GM21515 (cell line): ENCODE measurements at regions not wholly inside any gene's neighbourhood (a gene's known extent, or its start where the extent isn't known, plus 50 kb on each side); places are given as distances from the start of the nearest gene placed in this dataset.

ENCODE experiments used
- ATAC-seq: cut with Tn5 transposase; IDR thresholded peaks from one replicate; pipeline ENCODE4 v1.9.1; 2021; ENCODE audit not compliant: unreplicated experiment

DNA sequence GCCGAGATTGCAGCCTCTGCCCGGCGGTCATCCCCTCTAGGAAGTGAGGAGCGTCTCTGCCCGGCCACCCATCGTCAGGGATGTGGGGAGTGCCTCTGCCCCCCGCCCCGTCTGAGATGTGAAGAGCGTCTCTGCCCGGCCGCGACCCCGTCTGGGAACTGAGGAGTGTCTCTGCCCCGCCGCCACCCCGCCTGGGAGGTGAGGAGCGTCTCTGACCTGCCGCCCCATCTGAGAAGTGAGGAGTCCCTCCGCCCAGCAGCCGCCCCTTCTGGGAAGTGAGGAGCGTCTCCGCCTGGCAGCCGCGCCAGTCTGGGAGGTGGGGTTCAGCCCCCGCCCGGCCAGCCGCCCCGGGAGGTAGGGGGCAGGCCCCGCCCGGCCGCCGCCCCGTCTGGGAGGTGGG is 544.0 kb downstream of the CCER1 start:
- ATAC-seq: no peak

DNA sequence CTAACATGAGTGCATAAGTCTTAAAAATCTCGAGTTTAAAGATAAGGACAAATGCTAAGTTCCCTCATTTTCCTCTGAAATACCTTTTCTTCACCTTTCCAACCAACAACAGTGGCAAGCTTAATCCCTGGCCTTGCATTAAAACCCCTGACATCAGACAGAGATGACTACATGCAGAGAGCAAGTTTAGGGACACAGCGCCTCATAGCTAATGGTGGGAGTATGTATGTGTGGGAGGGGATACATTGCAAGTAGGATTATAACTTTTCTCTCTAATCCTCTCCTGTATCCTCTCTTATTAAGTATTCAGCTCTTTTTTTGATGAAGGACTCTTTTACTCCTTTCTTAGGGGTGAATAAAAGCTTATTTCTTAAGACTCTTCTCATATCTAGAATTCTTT is 547.1 kb downstream of the CCER1 start:
- ATAC-seq: no peak

DNA sequence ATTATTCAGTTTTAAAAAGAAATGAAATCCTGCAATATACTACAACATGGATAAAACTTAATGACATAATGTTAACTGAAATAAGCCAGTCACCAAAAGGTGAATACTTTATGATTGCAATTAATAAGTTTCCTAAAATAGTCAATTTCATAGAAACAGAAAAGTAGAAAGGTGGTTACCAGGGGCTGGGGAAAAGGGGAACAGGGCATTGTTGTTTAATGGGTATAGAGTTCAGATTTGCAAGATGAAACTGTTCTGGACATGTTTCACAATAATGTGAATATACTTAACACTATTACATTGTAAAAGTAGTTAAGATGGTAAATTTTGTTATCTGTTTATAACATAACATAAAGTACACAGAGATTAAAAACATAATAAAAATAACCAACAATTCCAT is 550.9 kb downstream of the CCER1 start:
- ATAC-seq: peak; percentile 84

DNA sequence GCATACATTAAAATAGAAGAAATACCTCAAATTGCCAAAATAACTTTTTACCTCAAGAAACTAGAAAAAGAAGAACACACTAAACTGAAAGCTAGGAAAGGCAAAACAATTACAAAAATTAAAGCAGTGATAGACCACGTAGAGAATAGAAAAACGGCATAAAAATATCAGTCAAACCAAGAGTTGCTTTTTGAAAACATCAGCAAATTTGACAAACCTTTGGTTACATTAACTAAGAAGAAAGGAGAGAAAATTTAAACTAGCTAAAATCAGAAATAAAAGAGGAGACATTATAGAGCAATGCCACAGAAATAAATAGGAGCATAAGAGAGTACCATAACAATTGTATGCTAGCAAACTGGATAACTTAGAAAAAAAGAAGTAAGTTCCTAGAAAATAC is 553.8 kb downstream of the CCER1 start:
- no peak for ATAC-seq

DNA sequence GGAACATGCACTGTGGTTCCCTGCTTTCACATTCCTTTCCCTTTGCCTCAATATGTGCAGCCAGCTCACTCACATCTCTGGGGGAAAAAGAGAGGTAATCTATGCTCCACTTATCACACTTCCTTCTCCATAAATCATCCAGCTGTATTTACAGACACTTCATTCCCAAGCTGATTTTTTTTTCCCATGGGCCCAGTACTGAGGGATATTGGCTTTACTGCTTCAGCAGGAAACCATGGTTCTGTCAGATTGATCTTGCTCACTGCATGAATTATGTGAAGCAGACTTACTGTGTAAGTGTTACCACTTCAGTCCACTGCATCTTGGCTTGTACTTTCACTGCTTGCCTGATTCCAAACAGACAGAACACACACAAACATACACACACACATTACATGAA is 555.6 kb downstream of the CCER1 start:
- ATAC-seq: no peak

DNA sequence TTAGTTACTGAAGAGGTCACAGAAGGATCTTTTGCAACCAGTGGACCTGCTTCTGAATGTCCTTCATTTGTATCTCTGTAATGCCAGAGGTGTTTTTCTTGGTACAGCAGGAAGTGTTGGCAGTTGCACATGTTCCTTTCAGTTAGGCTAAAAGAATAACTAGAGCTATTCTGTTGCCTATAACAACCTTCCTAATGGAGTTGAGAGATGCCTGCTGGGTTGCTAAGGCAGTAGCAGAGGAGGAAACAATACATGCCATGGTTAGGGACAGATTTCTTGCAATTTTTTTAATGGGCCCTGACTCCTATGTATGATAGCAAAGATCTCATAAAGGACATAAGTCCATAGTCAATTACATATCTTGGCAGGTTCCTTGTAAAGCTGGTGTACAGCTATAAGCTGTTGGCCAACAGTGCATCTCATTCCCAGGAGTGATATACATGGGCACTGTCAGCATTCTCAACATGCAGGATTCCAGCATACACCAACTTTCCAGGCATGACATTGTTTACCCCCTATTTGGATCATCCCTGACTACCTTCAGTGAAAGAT is 556.6 kb downstream of the CCER1 start:
- no peak for ATAC-seq

DNA sequence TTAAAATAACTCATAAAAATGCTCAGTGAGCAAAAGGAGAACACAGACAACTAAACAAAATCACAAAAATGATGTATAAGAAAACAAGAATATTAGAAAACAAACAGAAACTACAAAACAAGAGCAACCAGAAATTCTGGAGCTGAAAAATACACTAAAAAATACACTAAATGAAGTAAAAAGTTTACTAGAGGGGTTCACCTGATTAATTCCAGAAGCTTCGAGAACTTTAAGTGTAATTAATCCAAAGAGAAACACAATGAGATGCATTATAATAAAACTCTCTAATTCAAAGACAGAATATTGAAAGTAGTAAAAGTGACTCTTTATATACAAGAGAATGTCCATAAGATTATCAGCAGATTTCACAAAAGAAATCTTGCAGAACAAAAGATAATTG is 558.4 kb downstream of the CCER1 start:
- ATAC-seq: no peak

DNA sequence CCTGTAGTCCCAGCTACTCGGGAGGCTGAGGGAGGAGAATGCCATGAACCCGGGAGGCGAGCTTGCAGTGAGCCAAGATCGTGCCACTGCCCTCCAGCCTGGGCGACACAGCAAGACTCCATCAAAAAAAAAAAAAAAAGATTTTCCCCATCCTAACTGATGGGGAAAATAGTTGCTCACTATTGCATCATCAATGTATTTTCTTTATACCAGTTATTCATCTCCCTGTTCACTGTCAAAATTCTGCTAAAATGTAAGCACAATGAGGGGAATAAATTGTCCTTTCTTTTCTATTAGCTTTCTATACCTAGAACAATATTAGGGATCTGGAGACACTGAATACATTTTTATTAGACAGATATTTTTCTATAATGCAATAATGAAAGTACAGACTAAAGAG is 561.3 kb downstream of the CCER1 start:
- ATAC-seq: no peak

DNA sequence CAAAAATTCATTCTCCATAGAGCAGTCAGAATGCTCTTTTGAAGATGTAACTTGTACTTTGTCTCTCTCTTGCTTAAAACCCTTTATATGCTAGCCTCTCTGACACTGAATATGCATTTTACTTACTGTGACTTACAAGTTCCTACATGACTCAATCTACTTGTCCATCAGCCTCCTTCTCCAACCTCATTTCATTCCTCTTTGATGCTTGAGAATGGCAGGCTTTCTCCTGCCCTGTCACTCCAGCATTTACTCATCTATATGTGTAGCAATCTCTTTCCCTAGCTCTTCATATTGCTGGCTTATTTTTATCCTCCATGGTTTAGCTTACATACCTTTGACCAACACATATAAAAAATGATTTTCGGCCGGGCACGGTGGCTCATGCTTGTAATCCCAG is 561.9 kb downstream of the CCER1 start:
- no peak for ATAC-seq

DNA sequence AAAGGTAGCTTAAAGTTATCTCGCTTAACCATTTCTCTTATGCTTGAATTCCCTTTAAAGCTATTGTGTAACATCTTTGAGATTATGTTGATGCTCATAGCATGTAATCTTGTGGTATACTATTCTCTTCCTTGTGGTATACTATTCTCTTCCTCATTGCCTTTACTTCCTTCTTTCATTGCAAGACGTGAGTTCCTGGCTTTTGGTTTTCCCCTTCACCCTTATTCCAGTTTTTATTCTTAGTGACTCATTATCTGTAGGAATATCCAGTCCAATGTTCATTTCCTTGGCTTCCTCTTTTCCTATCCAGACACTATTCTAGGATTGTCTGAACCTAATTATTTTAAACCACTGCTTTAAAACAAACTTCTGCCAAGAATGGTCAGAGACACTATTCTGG is 564.0 kb downstream of the CCER1 start:
- ATAC-seq: no peak

DNA sequence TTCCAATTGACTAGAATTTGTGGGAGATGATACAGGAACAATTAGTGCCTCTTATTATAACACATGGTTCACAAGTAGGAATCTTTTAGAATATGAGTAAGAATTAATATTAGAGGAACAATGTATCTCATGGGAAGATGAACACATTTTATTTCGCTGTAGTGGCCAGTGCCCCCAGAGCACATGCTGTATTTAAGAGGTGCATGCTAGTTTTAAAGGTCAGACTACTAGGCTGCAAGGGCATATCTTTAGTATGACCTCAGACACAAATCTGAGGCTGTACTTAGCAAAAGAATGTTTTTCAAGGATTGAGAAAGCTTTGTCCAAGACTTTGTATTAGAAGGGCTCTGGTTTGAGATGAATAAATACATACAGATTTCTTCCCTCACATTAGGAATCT is 586.9 kb downstream of the CCER1 start:
- no peak for ATAC-seq

DNA sequence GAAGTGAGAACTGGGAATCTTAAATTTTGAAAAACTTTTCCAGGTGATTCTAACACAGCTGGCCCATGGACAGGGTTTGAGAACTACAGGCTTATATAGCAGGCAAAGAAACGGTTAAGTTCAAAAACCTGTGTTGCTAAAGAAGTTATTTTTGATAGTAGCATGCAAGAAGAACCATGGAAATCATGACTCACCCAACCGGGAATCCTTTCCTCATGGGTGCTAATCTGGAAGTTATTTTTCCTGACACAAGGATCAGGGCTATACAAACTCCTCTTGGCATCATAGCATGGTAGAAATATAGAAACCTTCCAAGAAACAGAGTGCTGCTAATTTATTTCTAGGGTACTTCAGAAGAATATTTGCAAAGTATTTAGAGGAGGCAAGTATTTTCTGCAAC is 588.7 kb downstream of the CCER1 start:
- no peak for ATAC-seq

DNA sequence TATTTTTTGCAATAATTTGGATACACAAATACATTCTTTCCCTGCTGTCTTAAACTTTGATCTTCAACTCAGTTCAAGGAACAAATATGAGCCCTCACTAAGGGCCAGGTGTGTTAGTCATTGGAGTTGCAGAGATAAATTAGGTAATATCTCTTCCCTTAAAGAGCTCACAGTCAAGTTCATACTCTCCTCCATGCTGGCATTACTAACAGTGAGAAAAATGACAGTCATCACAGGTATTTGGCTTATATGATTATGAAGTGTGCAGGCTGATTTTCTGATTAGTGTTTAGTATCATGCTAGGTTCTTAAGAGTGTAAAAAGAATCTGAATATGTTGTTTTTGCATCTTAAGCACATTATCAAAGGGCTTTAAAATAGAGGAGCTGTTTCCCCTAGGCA is 594.7 kb downstream of the CCER1 start:
- ATAC-seq: no peak

DNA sequence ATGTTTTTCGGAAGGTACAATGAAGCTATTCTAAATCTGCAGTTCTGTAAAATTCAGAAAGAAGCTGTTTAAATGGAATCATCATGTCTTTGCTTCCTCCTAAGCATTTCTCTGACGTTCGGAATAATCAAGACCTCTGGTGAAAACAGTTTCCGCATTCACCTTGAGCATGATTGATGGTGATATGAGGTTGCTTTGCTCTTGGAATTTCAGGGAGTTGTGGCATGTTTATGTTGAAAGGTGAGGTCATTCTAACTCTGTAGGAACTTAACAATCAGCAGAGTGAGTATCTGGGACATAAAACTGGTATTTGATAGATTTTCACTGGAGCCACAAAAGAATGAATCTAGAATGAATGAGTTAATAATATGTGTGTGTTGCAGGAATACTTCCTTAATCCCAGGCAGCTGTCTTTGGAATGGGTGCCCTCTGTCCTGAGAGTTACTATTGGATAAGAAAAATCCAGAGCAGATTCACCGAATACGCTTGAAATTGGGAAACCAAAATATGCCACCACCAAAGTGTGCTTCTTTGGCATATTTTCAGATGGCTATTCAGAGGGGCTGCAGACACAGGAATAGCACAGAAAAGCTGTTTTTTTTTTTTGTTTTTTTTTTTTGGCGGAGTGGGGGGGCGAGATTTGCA is 599.1 kb downstream of the CCER1 start:
- no peak for ATAC-seq

DNA sequence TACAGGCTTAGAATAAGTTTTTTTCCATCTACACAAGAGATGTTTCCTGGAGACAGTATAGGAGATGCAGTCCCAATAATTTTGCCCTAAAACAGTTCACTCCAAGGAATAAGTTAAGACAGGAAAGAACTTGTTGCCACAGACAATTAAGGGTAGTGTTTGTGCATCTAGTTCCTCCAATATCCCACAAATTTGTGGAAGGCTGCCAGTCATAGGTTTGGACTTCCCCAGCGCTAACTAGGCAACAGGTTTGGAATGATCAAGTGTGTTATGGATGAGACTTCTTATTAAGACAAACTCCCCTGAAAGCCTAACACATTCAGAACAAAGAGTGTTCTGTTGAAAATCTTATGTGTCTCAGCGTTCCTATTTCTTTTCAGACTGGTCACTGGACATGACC is 611.0 kb downstream of the CCER1 start:
- ATAC-seq: no peak

DNA sequence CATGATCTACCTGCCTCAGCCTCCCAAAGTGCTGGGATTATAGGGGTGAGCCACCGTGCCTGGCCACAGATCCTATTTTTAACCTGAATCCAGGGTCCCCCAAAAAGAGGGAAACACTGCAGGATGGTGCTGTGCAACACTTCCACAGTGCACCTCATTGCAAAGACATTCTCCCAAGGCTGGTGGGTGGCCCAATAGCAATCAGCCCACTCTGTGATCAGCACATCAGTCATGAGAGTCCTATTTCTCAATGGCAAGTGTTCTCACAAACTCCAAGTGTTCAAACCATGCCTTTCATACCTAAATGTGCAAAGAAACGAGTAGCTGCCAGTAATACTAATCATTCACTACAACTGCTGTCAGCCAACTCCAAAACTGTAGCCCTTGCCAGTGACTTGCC is 612.9 kb downstream of the CCER1 start:
- no peak for ATAC-seq

DNA sequence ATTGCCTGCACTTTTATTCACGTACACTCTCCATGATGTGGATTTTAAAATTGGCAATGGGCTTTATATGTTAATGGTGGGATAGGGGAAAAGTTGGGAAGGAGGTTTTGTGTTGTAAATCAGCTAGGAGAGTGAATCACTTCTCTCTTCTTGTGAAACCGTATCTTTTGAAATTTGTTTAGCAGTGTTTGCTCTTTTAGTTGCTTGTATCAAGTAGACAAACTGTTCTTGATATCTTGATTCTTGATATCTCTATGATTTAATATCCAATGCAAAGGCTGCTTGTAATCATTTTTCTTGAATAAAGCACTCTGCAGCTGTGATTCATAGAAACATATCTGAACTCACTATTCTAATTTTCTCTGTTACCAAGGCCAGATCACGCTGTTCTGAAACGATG is 615.1 kb downstream of the CCER1 start:
- ATAC-seq: no peak

DNA sequence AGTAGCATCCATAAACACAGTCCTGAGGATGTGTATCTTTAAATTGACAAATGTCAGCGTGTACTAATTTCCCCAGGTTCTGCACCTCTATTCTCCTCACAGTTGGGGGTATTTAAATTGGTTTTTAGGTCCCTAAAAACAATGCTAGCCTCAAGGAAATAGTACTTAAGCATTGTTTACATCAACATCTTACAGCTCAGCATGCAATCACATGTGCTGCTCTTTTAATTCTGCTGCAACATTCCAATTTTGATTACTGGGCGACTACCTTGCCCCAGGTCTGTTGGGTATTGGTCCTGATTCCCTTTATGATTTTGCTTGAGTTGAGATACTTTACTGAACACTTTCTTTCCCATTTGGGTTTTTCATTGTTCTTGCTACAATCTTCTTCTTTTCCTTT is 616.6 kb downstream of the CCER1 start:
- no peak for ATAC-seq

DNA sequence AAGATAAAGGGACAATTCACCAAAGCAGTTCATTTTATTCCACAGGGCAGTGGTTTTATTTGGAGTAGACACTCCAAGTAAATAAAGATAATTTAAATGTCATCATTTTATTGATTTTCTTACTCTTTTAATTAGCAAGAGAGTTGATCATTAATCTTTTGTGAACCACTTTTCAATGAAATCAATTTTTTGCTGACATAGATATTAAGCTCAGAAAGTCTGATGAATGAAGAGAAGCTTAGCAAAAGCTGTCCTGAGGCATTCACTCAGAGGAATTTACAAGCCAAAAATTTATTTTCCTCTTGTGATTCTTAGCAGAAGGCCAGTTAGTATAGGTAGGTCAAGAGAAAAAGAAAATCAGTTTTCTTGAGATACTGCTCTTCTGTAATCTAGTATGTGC is 618.0 kb downstream of the CCER1 start:
- ATAC-seq: no peak

DNA sequence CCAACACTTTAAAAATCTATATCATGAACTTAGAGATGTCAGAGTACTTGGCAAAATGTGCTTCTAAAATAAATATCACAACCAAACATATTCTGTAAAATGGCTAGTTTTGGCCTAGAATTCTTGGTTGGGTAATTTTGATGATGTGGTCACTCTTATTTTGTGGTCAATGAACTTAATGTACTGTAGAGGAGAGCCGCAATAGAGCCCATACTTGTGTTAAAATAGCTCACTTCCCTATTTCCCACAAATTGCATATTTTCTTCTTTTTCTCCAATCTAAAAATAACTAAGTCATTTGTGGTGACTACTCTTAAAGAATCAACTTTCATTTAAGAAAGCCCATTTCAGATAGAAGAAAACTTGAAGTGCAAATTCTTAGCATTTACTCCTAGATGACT is 619.4 kb downstream of the CCER1 start:
- no peak for ATAC-seq

DNA sequence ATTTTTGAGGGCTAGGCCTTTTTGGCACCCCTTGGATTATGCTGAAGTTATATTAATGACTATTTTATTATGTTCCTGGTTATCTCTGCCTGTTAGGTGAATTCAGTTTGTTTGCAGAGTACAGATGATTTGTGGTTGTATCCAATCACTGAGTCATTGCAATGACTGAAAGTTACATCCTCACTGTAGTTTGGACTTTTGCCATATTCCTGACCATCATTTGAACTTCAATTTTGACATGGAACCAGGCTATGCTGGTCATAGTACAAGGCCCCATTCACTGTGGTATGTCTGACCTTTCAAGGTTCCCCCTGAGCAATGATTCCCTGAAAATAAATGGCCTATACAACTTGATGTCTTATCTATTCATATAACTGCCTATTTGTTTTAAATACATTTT is 621.0 kb downstream of the CCER1 start:
- ATAC-seq: no peak

DNA sequence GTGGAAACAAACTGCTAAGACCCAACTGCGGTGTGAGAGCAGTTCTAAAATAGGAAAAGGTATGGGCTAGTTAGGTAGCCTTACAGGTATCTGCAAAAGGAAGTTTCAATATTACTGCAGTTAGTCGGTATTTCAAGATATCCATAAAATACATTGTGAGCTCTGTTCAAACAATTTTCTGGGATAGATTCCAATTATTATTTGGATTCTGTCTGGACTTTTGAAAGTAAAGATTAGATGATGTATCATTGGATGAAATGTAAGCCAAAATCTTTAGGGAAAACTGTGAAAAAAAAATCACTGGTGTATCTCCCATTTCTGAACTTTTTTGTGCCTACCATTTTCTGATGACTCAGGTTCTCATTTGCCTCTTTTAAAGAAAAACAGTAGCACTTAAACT is 621.6 kb downstream of the CCER1 start:
- no peak for ATAC-seq

DNA sequence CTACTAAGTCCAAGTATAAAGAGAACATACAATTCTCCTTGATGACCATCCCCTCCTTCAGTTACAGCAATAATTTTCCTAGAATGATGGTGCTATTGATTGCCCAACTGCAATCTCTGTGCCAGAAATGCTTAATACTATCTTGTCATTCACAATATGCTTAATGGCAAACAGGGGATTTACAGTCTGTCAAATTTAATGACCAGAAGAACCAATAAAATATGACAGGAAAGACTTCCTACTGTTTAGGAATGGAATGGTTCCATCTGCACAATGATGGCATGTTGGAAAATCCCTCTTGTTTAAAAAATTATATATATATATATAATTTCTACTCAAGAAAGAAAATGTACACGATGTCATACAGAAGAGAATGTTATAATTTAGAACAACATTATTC is 623.2 kb downstream of the CCER1 start:
- no peak for ATAC-seq
